HG03354 (cell line): ENCODE measurements at regions not wholly inside any gene's neighbourhood (a gene's known extent, or its start where the extent isn't known, plus 50 kb on each side); places are given as distances from the start of the nearest gene placed in this dataset.

Experiments
- ATAC-seq: cut with Tn5 transposase; IDR thresholded peaks from one replicate; pipeline ENCODE4 v1.9.1; 2021; ENCODE audit warnings: mild to moderate bottlenecking; ENCODE audit not compliant: unreplicated experiment, poor library complexity, severe bottlenecking

DNA sequence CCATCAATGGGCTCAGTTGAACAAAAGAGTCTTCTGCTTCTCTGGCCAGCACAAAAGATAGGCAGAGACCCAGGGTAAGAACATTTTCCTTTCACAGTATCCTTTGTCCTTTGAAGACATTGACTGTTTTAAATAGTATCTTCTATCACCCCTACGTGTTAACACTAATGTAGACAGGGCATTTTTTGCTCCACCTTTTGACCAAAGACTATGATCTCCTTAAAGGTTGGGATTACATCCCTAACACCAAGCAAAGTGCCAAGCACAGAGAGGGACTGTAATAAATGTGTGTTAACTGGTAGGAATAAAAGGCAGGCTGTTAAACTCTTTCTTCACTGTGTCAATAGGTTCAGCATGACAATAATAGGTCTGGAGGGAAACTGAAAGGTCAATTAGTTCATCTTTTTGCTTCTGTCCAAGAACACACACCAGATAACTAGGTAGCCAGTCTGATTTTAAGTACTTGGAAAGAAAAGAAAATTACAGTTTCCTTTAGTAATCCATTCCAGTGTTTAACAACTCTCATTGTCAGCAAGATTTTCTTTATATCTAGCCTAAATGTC is 63.6 kb upstream of the NOX3 start:
- ATAC-seq = no peak

DNA sequence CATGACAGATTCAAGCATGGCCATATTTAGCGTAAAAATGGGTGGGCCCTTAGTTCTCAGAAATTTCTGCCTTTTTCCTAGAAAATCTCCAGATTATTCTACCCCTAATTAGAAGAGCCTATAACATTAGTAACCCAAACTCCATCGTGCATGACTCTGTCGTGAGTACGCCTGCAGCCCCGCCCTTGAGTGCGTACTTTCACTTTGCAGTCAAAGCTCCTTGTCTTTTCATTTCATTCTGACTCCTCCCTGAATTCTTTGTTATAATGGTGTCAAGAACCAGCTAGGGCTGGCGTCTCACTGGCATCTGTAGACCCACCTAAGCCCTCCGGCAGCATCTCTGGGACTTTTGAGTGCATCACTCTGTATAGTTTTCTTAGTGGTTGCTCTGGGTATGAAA is 61.7 kb upstream of the NOX3 start:
- no peak for ATAC-seq

DNA sequence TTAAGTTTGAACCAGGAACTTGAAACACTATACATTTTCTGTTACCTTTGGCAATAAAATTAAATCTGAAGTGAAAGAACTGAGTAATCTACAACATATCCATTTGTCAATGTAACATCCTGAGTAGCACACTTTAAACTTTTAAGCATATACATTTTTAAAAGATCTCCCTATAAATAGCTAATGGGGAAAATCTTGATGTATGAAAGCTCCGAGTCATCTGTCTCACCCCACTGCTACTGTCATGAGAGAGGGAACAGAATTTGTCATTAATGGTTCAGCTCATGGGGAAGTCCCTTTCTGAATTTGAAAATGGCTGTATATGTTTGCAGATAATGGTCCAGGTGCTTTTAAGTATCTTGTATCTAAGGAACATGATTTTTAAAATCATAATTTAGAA is 55.2 kb upstream of the NOX3 start:
- peak; percentile 64 for ATAC-seq

DNA sequence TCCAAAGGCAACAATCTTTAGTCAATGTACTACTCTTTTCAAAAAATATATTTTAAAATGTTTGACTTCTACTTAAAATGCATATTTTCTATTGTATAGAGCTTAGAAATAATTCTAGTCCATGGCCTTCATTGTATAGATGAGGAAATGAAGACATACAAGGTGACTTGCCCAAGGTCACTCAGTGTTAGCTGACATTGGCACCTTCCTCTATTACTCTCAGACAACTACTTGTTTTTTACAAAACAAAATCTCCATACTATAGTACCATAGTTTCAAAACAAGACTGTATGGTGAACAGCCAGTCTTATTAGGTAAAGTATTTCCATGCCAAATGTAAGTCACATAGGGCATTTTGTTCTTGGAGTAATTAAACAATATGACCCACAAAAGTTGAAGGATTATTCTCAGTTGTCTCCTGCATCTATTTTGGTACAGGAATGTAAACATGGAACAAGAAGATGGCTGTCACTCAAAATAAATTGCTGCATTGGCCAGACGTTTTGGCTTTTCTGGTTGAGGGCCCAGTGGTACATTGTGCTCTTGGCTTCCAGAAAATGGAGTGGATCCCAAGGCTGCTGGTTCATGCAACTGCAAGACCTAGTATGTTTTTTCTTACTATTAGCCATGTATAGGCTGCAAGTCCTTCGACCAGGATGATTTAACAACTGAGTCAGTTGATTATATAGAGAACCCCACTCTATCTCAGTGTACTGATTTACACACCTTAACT is 54.3 kb upstream of the NOX3 start:
- ATAC-seq = no peak

DNA sequence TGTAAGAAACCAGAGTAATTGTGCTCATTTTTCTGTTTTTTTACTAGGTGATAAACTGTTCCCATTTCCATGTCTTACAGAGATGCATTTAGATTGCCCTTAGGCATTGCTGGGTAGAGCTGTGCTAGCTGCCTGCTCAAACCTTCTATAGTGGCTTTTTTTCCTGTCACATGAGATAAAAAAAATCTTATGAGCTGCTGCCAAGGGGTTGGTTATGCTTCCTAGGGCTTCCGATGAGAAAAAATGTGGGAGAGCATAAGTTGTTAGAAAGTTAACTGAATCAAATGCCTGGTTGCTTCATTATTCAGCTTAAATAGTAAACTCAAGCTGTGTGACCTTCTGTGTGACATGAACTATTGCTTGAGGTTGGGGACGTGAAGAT is 50.0 kb upstream of the NOX3 start:
- ATAC-seq = no peak
